ENCODE measurements at regions not wholly inside any gene's neighbourhood (a gene's known extent, or its start where the extent isn't known, plus 50 kb on each side); places are given as distances from the start of the nearest gene placed in this dataset.

GRCh38 chr3:152039887-152040286 lies 166.4 kb downstream of the SUCNR1 start:
- ChIA-PET POLR2A (no interaction called here), CTCF (no interaction called here)
- H3K9me3 ChIP-seq (ENCODE audit: control extremely low read depth in 1 of 3, control insufficient read depth in 2 of 3, insufficient read depth in 1 of 3, low read length in 2 of 3): peaks cover 0 to 4% (median 3%) of the 10 kb centered on the region in 3 donors
- no peaks in the 10 kb centered on the region for H4K20me1 ChIP-seq (ENCODE audit: control insufficient read depth, insufficient read depth, low read length, poor library complexity, severe bottlenecking)
- no peaks in the 10 kb centered on the region for H3K79me2 ChIP-seq (ENCODE audit: control insufficient read depth, insufficient read depth, low read length)
- Mint-ChIP-seq H3K27ac (no peak overlapping the region), H3K27me3 (no peaks in the 10 kb centered on the region), H3K4me1 (peaks cover 5% of the 10 kb centered on the region), H3K4me3 (no peak overlapping the region), H3K9me3 (ENCODE audit: insufficient read depth) (peaks cover 4% of the 10 kb centered on the region)
- no peak for DNase-seq
- H3K4me1 ChIP-seq (ENCODE audit: control insufficient read depth in 2 of 2, insufficient read depth in 2 of 2, low read length in 2 of 2): no peaks in the 10 kb centered on the region
- H3K27me3 ChIP-seq (replicated peaks in 1 of 4; ENCODE audit: control extremely low read depth in 1 of 4, control insufficient read depth in 3 of 4, insufficient read depth in 4 of 4, low read length in 3 of 4): no peaks in the 10 kb centered on the region
- TF ChIP-seq EZH2 (IDR thresholded peaks at IDR 0.05; ENCODE audit: borderline replicate concordance, insufficient read depth, low read depth, low read length, poor library complexity, severe bottlenecking): no peak
- no peak for TF ChIP-seq CTCF (IDR thresholded peaks at IDR 0.05)
- ATAC-seq (ENCODE audit: low read depth): no peak
- H2AFZ ChIP-seq (ENCODE audit: insufficient read depth, low read depth, low read length, poor library complexity, severe bottlenecking): no peak overlapping the region
- no peaks in the 10 kb centered on the region for H3K36me3 ChIP-seq (replicated peaks in 1 of 2; ENCODE audit: control extremely low read depth in 1 of 2, control insufficient read depth in 1 of 2, extremely low read depth in 1 of 2, insufficient read depth in 2 of 2, low read length in 1 of 2)
- no peak overlapping the region for H3K9ac ChIP-seq (ENCODE audit: low read length)
- WGBS (ENCODE audit: insufficient coverage): no CpG with 5 or more reads among the region's 1 CpG
- H3K27ac ChIP-seq (ENCODE audit: low read length in 2 of 2): no peak overlapping the region
- no peak overlapping the region for H3K4me2 ChIP-seq (replicated peaks; ENCODE audit: low read depth, low read length, poor library complexity, severe bottlenecking)
- H3K4me3 ChIP-seq (ENCODE audit: control extremely low read depth in 1 of 5, extremely low read depth in 1 of 5, insufficient read depth in 1 of 5, low read depth in 2 of 5, low read length in 4 of 5): no peak overlapping the region
- intact Hi-C loops (cut with micrococcal nuclease): no loop called here

- H3K9ac ChIP-seq (ENCODE audit: low read length): no peak overlapping the region
- Mint-ChIP-seq H3K27ac (no peak overlapping the region), H3K9me3 (ENCODE audit: insufficient read depth) (no peaks in the 10 kb centered on the region), H3K4me3 (no peak overlapping the region), H3K27me3 (no peaks in the 10 kb centered on the region), H3K4me1 (peaks cover 5% of the 10 kb centered on the region)
- no peaks in the 10 kb centered on the region for H3K27me3 ChIP-seq (replicated peaks in 1 of 4; ENCODE audit: control extremely low read depth in 1 of 4, control insufficient read depth in 3 of 4, insufficient read depth in 4 of 4, low read length in 3 of 4)
- H3K79me2 ChIP-seq (ENCODE audit: control insufficient read depth, insufficient read depth, low read length): no peaks in the 10 kb centered on the region
- CTCF ChIA-PET: no interaction called here
- H2AFZ ChIP-seq (ENCODE audit: insufficient read depth, low read depth, low read length, poor library complexity, severe bottlenecking): no peak overlapping the region
- POLR2A ChIA-PET: no interaction called here
- ATAC-seq (ENCODE audit: low read depth) (no peak), DNase-seq (no peak)
- H4K20me1 ChIP-seq (ENCODE audit: control insufficient read depth, insufficient read depth, low read length, poor library complexity, severe bottlenecking): no peaks in the 10 kb centered on the region
- no peak overlapping the region for H3K4me3 ChIP-seq (ENCODE audit: control extremely low read depth in 1 of 5, extremely low read depth in 1 of 5, insufficient read depth in 1 of 5, low read depth in 2 of 5, low read length in 4 of 5)
- no peaks in the 10 kb centered on the region for H3K4me1 ChIP-seq (ENCODE audit: control insufficient read depth in 2 of 2, insufficient read depth in 2 of 2, low read length in 2 of 2)
- intact Hi-C loops (cut with micrococcal nuclease): no loop called here
- H3K4me2 ChIP-seq (replicated peaks; ENCODE audit: low read depth, low read length, poor library complexity, severe bottlenecking): no peak overlapping the region
- peaks cover 0 to 4% (median 3%) of the 10 kb centered on the region in 3 donors for H3K9me3 ChIP-seq (ENCODE audit: control extremely low read depth in 1 of 3, control insufficient read depth in 2 of 3, insufficient read depth in 1 of 3, low read length in 2 of 3)
- no peak for TF ChIP-seq CTCF (IDR thresholded peaks at IDR 0.05)
- TF ChIP-seq EZH2 (IDR thresholded peaks at IDR 0.05; ENCODE audit: borderline replicate concordance, insufficient read depth, low read depth, low read length, poor library complexity, severe bottlenecking): no peak
- no peaks in the 10 kb centered on the region for H3K36me3 ChIP-seq (replicated peaks in 1 of 2; ENCODE audit: control extremely low read depth in 1 of 2, control insufficient read depth in 1 of 2, extremely low read depth in 1 of 2, insufficient read depth in 2 of 2, low read length in 1 of 2)
- no CpG with 5 or more reads among the region's 1 CpG for WGBS (ENCODE audit: insufficient coverage)
- H3K27ac ChIP-seq (ENCODE audit: low read length in 2 of 2): no peak overlapping the region
These were observed 166.9 kb downstream of the SUCNR1 start for GRCh38 chr3:152040319-152040718.

Measured in B cell (primary cell).